ENCODE measurements at regions not wholly inside any gene's neighbourhood (a gene's known extent, or its start where the extent isn't known, plus 50 kb on each side); places are given as distances from the start of the nearest gene placed in this dataset.

DNA sequence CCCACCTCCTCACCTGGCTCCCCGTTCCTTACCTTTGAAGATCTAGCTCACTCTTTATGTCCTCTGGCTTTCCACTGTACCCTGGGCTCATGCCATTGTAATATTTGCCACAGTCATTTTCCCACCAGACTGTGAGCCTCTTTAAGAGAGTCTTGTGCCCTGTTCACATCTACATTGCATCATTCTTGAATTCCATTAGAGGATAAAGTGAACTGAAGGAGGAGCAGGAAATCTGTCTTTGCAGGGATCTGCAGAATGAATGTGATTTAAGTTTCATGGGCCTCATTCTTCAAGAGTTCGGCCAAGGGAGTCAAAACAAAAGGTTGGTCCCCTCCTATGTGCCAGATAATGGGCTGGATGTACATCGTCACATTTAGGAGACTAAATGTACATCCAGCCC lies 272.6 kb upstream of the CITED2 start:
- DNase-seq: no peak
- no peak overlapping the region for H3K27ac ChIP-seq

DNA sequence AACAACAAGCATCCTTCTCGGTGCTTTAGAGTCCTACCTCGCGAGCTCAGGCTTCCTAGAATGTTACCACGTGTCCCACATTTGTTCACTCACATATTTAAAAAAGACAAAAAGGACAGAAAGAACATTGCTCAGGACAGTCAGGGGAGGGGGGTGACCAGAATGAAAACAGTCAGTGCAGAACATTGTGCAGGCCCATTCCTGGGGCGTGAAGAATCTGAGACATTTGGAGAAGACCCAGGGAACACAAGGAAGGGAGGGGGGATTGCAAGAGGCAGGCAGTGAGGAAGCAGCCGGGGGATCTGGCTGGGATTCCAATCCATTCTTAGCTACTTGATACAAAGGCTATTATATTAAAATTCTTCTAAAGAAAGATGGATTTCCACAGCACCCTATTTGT lies 270.4 kb upstream of the CITED2 start:
- Histone ChIP-seq H3K9me3 (replicated peaks) (no peaks in the 10 kb centered on the region), H3K4me1 (no peaks in the 10 kb centered on the region), H3K27ac (no peak overlapping the region), H3K4me3 (no peak overlapping the region), H3K27me3 (no peaks in the 10 kb centered on the region), H3K36me3 (no peaks in the 10 kb centered on the region)
- DNase-seq: no peak

More for the DNA sequence above, 272.6 kb upstream of the CITED2 start:
- H3K36me3 ChIP-seq: no peaks in the 10 kb centered on the region
- H3K4me1 ChIP-seq: no peaks in the 10 kb centered on the region
- H3K27me3 ChIP-seq: no peaks in the 10 kb centered on the region
- H3K9me3 ChIP-seq (replicated peaks): no peaks in the 10 kb centered on the region
- no peak overlapping the region for H3K4me3 ChIP-seq

DNA sequence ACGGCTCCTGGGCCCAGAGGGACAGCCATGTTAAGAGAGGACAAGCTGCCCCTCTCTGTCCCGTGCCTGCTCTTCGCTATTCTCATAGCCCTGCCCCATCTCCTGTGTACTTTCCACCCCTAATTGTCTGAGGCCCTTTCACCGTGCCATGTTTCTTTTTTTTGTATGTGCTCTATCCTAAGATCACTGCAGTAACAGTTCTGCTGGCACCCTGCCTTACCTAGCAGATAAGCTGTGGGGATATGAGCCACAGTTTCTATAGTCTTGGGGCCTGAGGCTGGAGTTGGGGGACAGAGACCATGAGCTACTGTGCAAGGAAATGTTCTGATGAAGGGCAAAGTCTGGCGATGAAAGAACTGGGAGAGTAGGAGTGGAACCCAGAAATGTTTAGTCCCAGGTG lies 269.5 kb upstream of the CITED2 start:
- H3K4me3 ChIP-seq: no peak overlapping the region
- no peak for DNase-seq
- H3K4me1 ChIP-seq: no peaks in the 10 kb centered on the region
- H3K27ac ChIP-seq: no peak overlapping the region
- no peaks in the 10 kb centered on the region for H3K9me3 ChIP-seq (replicated peaks)
- H3K27me3 ChIP-seq: no peaks in the 10 kb centered on the region
- no peaks in the 10 kb centered on the region for H3K36me3 ChIP-seq

DNA sequence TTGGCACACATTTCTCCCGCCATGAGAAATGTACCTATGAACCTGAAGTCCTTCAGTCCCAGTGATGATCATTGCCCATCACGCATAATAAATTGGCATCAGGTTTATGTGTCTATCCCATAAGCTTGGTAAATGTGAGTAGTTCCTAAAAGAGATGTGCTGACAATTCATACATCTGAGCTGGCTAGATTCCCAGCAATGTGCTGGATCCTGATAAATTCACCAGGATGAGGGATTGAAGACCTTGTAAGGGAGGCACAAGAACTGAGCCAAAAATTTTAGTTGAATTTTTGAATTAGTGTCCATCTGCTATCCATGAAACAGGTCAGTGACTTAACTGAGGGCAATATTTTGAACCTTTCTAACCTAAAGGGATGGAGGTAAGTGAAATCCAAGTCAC lies 267.9 kb upstream of the CITED2 start:
- no peaks in the 10 kb centered on the region for H3K9me3 ChIP-seq (replicated peaks)
- no peak overlapping the region for H3K27ac ChIP-seq
- H3K4me3 ChIP-seq: no peak overlapping the region
- H3K27me3 ChIP-seq: no peaks in the 10 kb centered on the region
- DNase-seq: no peak
- H3K4me1 ChIP-seq: no peaks in the 10 kb centered on the region
- no peaks in the 10 kb centered on the region for H3K36me3 ChIP-seq

DNA sequence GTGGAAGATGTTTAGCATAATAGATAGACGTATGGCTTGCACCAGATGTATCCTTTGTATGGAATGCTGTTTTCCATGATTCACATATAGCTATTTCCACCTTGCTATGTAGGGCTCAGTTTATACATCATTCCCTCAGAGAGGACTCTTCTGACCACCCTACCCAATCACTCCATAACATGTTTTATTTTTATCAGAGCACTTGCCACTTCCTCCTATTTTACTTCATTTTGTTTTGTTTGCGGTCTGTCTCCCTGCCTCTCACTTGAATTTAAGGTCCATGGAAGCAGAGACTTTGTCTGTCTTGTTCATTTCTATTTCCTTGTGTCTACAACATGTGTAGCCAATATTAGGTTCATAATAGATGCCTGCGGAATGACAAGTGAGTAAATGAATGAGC lies 266.9 kb upstream of the CITED2 start:
- Histone ChIP-seq H3K36me3 (no peaks in the 10 kb centered on the region), H3K27me3 (no peaks in the 10 kb centered on the region), H3K27ac (no peak overlapping the region), H3K9me3 (replicated peaks) (no peaks in the 10 kb centered on the region), H3K4me3 (no peak overlapping the region), H3K4me1 (no peaks in the 10 kb centered on the region)
- no peak for DNase-seq

DNA sequence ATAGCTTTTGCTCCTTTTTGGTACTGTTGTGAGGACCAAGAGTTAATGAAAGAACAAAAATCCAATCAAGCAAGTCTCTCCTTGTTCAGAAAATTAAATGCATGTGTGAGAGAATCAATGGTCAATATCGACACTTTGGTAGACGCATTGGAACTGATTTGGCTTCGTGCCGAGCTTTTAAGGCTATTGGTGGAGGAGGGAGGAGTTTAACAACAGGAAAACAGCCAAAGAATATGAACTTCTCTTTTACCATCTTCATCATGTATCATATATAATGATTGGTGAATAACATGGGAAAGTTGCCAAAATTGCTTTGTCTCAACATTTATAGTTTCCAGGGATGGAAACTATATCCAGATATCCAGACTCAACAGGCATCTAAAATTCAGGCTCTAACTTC lies 266.5 kb upstream of the CITED2 start:
- no peak overlapping the region for H3K27ac ChIP-seq
- H3K36me3 ChIP-seq: no peaks in the 10 kb centered on the region
- no peaks in the 10 kb centered on the region for H3K27me3 ChIP-seq
- H3K4me3 ChIP-seq: no peak overlapping the region
- H3K4me1 ChIP-seq: no peaks in the 10 kb centered on the region
- H3K9me3 ChIP-seq (replicated peaks): no peaks in the 10 kb centered on the region
- DNase-seq: no peak

DNA sequence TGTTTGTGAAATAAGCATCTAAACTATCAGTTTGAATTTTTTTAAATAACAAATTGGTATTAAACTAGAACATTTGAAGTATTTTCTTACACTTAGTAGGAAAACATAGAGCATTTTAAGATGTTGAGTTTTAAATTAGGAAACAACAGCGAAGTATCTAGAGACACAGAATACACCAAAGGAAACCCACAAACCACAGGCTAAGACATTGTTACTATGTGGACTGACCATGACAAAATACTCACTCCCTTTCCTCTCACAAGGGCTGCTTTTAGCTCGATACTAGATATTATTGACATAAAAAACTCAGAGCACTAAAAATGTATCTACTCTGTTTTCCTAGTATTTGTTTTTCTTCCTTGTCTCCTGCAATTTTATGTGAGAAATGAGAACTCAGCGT lies 266.0 kb upstream of the CITED2 start:
- Histone ChIP-seq H3K9me3 (replicated peaks) (no peaks in the 10 kb centered on the region), H3K4me1 (no peaks in the 10 kb centered on the region), H3K4me3 (no peak overlapping the region), H3K27ac (no peak overlapping the region), H3K27me3 (no peaks in the 10 kb centered on the region), H3K36me3 (no peaks in the 10 kb centered on the region)
- no peak for DNase-seq

DNA sequence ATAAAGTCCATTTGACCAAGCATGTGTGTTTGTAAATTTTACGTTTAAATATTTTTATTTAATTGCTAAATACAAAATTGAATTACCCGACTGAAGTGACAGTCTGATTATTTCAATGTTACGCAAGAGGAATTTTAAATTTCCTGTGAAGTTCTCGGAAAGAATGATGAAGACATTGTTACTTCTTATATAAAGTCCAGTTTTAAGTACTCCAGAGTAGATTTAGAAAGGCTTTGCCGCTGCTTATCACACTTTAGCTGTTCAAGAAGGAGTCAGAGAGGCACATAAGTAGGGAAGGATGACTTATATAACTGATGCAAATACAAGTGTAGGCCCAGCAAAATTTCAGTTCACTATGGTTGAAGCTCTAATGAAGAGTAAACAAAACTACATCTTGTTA lies 265.1 kb upstream of the CITED2 start:
- Histone ChIP-seq H3K36me3 (no peaks in the 10 kb centered on the region), H3K27me3 (no peaks in the 10 kb centered on the region), H3K4me1 (no peaks in the 10 kb centered on the region), H3K9me3 (replicated peaks) (no peaks in the 10 kb centered on the region), H3K27ac (no peak overlapping the region), H3K4me3 (no peak overlapping the region)
- DNase-seq: no peak

DNA sequence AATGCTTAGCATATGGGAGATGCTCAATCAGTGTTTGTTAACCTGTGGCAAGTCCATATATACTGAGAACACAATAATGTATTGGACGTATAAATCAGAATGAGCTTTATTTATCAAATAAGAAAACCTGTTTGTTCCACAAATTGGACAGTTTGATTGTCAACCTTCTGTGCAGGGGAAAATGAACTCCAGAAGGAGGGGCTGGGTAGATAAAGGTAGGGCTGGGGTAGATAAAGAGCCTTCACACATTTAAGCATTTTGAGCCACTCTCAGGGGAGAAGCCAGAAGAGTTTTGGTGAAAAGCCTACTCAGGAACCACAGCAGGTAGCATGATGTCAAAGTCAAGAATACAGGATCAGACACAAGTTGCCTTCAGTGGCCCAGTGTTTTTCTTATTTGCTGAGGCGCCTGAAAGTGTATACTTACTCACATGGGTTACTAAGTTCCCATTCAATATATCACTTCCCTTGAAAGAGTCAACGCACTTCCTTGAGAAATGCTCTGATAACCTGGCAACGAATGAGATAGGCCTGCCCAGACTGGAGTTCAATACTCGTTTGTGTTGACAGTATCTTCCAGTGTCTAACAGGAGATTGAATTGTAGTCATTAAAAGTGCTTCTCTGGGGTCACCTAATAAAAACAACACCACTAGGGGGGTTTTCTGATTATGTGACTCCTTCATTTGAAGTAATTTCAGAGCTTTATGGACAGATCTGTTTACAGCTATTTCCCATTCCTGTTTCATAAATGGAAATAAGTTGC lies 263.9 kb upstream of the CITED2 start:
- DNase-seq: no peak
- Histone ChIP-seq H3K9me3 (replicated peaks) (no peaks in the 10 kb centered on the region), H3K27ac (no peak overlapping the region), H3K36me3 (no peaks in the 10 kb centered on the region), H3K4me3 (no peak overlapping the region), H3K4me1 (no peaks in the 10 kb centered on the region), H3K27me3 (no peaks in the 10 kb centered on the region)

DNA sequence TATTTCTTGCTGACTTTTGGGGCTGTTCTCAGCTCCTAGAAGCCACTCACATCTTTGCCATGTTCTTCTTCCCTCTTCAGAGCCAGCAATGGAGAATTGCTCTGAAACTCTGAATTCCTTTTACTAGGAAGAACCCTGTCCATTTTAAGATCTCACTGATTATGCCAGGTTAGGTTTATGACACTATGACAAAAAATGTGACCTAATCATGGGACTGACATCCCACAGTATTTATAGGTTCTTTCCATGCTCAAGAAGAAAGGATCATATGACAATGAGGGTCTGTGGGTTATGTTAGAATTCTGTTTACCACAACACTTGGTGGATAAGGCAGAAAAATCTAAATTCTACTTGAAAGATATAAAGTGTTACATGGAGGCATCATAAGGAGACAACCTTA lies 263.3 kb upstream of the CITED2 start:
- no peaks in the 10 kb centered on the region for H3K36me3 ChIP-seq
- no peaks in the 10 kb centered on the region for H3K27me3 ChIP-seq
- H3K4me1 ChIP-seq: no peaks in the 10 kb centered on the region
- H3K4me3 ChIP-seq: no peak overlapping the region
- no peak for DNase-seq
- H3K9me3 ChIP-seq (replicated peaks): no peaks in the 10 kb centered on the region
- no peak overlapping the region for H3K27ac ChIP-seq

DNA sequence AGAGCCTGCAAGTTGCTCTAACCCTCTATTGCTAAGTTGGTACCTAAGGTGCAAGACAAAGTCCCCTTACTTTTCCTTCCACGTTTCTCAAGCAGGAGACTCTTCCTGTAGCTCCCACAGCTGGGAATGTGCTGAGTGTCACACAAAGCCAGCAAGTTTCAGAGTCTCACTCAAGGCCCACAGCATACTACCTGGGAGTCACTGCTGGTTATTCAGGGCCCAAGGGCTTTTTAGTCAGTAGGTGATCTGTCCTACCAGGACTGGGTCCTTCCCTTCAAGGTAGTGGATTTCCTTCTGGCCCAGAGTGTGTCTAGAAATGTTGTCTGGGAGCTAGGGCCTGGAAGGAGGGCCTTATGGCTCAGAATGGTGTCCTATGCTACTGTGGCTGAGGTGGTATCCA lies 261.9 kb upstream of the CITED2 start:
- Histone ChIP-seq H3K27ac (no peak overlapping the region), H3K9me3 (replicated peaks) (no peaks in the 10 kb centered on the region), H3K4me1 (no peaks in the 10 kb centered on the region), H3K27me3 (no peaks in the 10 kb centered on the region), H3K4me3 (no peak overlapping the region), H3K36me3 (no peaks in the 10 kb centered on the region)
- no peak for DNase-seq

DNA sequence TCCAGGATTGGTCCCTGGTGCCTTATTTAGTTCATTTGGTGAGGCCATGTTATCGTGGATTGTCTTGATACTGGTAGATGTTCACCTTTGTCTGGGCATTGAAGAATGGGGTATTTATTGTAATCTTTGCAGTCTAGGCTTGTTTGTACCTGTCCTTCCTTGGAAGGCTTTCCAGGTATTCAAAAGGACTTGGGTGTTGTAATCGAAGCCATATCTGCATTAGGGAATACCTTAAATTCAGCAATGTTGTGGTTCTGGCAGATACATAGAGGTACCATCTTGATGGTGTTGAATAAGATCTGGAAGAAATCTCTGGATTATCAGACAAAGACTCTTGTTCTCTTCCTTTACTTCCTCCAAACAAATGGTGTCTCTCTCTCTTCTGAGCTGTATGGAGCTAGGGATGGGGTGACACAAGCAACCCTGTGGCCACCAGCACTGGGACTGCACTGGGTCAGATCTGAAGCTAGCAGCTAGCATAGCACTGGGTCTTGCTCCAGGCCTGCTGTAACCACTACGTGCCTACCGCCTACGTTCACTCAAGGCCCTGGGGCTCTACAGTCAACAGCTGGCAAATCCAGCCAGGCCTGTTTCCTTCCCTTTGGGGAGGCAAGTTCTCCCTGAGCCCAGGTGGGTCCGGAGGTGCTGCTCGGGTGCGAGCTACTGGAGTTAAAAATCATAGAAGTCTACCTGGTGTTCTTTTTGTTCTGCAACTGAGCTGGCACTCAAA lies 261.1 kb upstream of the CITED2 start:
- no peak overlapping the region for H3K4me3 ChIP-seq
- H3K27me3 ChIP-seq: no peaks in the 10 kb centered on the region
- H3K27ac ChIP-seq: no peak overlapping the region

DNA sequence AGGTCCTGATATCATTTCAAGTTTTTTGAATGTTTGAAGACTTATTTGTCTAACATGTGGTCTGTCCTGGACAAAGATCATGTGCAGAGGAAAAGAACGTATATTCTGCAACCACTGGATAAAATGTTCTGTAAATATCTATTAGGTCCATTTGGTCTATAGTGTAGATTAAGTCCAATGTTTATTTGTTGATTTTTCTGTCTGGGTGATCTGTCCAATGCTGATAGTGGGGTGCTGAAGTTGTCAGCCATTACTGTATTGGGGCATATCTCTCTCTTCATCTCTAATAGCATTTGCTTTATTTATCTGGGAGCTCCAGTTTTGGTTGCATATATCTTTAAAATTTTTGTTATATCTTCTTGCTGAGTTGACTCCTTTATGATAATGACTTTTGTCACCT lies 258.4 kb upstream of the CITED2 start:
- no peak for DNase-seq
- H3K27me3 ChIP-seq: no peaks in the 10 kb centered on the region
- H3K27ac ChIP-seq: no peak overlapping the region
- H3K4me1 ChIP-seq: no peaks in the 10 kb centered on the region
- H3K36me3 ChIP-seq: no peaks in the 10 kb centered on the region
- no peak overlapping the region for H3K4me3 ChIP-seq
- no peaks in the 10 kb centered on the region for H3K9me3 ChIP-seq (replicated peaks)

More for the DNA sequence above, 261.1 kb upstream of the CITED2 start:
- H3K9me3 ChIP-seq (replicated peaks): no peaks in the 10 kb centered on the region
- no peaks in the 10 kb centered on the region for H3K36me3 ChIP-seq
- H3K4me1 ChIP-seq: no peaks in the 10 kb centered on the region
- no peak for DNase-seq

DNA sequence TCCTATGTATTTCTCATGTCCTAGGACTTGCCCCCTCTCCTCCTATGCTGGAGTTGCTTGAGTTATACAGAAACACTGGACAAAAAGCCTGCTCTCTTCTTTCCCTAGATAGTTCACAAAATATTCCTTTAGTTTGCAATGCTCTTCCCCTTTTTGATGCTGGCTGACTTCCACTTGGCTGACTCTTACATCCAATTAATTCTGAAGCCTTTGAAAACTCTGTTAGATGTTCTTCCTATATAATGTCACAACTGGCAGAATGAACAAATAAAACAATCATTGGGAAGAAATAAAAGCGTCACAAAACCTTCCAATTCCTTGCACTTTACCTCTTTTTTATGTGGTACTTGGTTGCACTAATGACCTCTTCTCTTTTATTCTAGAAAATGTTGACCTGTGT lies 253.8 kb upstream of the CITED2 start:
- H3K4me3 ChIP-seq: no peak overlapping the region
- DNase-seq: no peak
- H3K36me3 ChIP-seq: no peaks in the 10 kb centered on the region
- no peaks in the 10 kb centered on the region for H3K4me1 ChIP-seq
- no peak overlapping the region for H3K27ac ChIP-seq
- H3K9me3 ChIP-seq (replicated peaks): no peaks in the 10 kb centered on the region
- H3K27me3 ChIP-seq: no peaks in the 10 kb centered on the region

DNA sequence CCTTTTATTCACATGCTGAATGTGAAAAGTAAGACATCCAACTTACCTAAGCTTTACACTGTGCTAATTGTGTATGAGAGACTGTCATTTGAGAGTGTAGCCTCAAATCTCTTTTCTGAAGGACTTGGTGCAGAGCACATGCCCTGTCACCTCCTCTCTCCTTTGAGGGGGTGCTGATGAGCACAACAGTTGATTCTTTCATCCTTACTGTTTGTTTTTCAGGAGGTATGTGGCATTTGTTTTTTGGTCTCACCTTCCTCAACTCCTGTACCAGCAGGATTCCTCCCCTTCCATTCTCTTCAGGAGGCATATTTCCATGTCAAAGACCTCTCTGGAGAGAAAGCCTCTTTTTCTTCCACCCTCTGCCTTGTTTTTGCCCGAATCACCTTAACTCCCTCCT lies 252.6 kb upstream of the CITED2 start:
- no peak for DNase-seq
- Histone ChIP-seq H3K27me3 (no peaks in the 10 kb centered on the region), H3K4me1 (no peaks in the 10 kb centered on the region), H3K4me3 (no peak overlapping the region), H3K27ac (no peak overlapping the region), H3K9me3 (replicated peaks) (no peaks in the 10 kb centered on the region), H3K36me3 (no peaks in the 10 kb centered on the region)

Data from SJCRH30 (cell line).